Body of pancreas (tissue), 4 donors: ENCODE measurements at regions not wholly inside any gene's neighbourhood (a gene's known extent, or its start where the extent isn't known, plus 50 kb on each side); places are given as distances from the start of the nearest gene placed in this dataset.

Experiments used
- POLR2A ChIP-seq, 3 donors: fragments of 450-650 bp; IDR thresholded peaks; one replicate each; pipeline ENCODE4 v1.6.1; 2016; ENCODE audit warnings: antibody characterized with exemption in 3 of 3, mild to moderate bottlenecking in 2 of 3
- TF ChIP-seq, protein P1 (sequence below), 7 experiments: fragments of 450-650 bp in 4 of 7; fragments of 200-600 bp in 3 of 7; sonication (generic) in 3 of 7; IDR thresholded peaks; one replicate each; pipeline ENCODE4 v1.5.1; 2016 to 2019; ENCODE audit warnings: antibody characterized with exemption in 7 of 7

DNA sequence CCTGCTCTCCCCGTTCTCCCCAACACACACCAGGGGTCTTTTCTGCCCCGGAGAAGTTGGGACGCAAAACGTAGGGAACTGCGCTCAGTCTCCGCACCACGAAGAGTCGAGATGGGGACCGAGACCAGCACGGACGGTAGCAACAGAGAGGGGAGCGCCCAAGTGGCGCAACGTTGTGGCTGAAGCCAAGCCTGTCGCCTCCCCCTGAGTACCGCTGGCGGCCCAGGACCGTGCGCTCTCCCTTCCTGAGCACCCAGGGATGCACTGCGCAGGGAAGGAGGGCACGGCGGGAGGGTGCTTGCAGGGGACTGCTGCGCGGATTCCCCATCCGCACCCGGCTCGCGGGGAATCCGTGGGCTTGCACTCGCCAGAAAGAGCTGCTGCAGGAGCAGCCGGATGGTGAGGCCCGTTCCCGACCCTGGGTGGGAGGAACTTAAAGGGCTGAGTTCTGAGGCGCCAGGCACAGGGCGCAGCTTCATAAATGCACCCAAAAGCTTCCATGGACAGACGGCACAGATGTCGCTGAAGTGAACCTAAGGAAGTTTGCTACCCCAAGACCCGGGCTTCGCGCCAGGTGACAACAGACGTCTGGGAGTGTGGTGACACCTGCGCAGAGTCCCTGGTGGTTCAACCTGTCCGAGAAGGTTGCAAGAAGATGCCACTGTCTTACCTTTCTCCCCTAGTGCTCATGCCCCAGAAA is 178.7 kb downstream of the TBXT start:
- TF ChIP-seq, protein P1, sequence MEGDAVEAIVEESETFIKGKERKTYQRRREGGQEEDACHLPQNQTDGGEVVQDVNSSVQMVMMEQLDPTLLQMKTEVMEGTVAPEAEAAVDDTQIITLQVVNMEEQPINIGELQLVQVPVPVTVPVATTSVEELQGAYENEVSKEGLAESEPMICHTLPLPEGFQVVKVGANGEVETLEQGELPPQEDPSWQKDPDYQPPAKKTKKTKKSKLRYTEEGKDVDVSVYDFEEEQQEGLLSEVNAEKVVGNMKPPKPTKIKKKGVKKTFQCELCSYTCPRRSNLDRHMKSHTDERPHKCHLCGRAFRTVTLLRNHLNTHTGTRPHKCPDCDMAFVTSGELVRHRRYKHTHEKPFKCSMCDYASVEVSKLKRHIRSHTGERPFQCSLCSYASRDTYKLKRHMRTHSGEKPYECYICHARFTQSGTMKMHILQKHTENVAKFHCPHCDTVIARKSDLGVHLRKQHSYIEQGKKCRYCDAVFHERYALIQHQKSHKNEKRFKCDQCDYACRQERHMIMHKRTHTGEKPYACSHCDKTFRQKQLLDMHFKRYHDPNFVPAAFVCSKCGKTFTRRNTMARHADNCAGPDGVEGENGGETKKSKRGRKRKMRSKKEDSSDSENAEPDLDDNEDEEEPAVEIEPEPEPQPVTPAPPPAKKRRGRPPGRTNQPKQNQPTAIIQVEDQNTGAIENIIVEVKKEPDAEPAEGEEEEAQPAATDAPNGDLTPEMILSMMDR (IDR thresholded peaks at IDR 0.05), result no peak
- TF ChIP-seq POLR2A (IDR thresholded peaks at IDR 0.05), result no peak
